HG02852 (cell line): ENCODE measurements at regions not wholly inside any gene's neighbourhood (a gene's known extent, or its start where the extent isn't known, plus 50 kb on each side); places are given as distances from the start of the nearest gene placed in this dataset.
A peak's percentile ranks its signal among the peaks of the same experiment; 100 is the strongest.

Experiments
- ATAC-seq: cut with Tn5 transposase; IDR thresholded peaks from one replicate; pipeline ENCODE4 v1.9.1; 2021; ENCODE audit warnings: mild to moderate bottlenecking, moderate library complexity; ENCODE audit not compliant: unreplicated experiment

- no peak for ATAC-seq
These were observed 324.0 kb upstream of the ACVR2A start for GRCh38 chr2:147520817-147521216.

- ATAC-seq: no peak
These were observed 325.7 kb upstream of the ACVR2A start for GRCh38 chr2:147519178-147519577.

GRCh38 chr2:147515213-147515612 is 329.6 kb upstream of the ACVR2A start:
- no peak for ATAC-seq

DNA sequence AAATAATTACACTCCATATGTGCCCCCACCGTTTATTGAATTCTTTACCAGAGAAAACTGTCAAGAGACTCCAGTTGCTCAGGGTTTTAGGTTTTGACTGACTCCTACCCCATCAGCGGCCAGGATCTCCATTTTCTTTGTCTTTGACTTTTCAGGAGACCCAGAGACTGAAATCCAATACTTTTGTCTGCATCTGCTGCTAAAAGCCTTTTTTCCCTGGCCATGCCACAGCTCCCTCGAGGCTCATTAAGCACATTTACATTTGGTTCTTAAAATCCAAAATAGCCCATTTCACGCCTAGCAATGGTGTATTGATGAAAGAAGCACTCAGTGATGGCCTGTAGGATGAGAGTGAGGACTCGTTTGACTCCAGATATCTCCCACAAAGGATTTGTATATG is 332.6 kb upstream of the ACVR2A start:
- ATAC-seq: no peak

- no peak for ATAC-seq
These were observed 333.3 kb upstream of the ACVR2A start for GRCh38 chr2:147511491-147511948.

DNA sequence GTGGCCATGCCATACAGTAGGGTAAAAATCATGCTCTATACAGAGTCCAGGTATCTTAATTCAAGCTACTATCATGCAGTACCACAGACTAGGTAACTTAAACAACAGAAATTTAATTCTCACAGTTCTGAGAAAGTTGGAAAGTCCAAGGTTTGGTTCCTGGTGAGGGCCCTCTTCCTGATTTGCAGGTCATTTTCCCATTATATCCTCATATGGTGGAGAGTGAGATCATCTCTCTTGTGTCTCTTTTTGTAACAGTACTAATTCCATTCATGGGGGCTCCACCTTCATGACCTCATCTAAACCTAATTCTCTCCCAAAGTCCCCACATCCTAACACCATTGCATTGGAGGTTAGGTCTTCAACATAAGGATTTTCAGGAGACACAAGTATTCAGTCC is 335.0 kb upstream of the ACVR2A start:
- ATAC-seq: no peak

GRCh38 chr2:147506889-147507288 is 337.9 kb upstream of the ACVR2A start:
- no peak for ATAC-seq

DNA sequence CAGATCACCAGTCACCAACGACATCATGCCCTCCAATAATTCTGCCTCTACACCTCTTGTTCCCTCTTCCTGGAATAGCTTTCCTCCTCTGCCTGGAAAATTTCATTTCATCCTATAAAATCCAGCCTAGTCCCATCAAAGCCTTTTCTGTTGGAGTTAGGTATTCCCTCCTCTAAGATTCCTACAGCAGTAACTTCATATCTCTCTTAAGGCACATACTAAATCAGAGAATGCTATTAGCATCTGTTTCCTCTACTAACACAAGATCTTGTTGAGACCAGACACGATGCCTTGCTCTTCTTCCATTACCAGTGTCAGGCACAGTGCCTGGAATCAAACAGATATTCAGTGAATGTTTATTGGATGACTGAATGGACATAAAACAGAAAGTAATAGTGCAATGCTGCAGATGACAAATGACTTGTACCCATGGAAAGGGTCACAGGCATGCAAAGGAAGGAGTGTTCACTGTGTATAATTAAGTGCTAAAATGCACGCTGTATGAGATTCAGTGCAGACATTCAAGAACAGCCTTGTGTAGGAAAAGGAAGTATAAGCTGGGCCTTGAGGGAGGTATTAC is 342.0 kb upstream of the ACVR2A start:
- ATAC-seq: no peak

DNA sequence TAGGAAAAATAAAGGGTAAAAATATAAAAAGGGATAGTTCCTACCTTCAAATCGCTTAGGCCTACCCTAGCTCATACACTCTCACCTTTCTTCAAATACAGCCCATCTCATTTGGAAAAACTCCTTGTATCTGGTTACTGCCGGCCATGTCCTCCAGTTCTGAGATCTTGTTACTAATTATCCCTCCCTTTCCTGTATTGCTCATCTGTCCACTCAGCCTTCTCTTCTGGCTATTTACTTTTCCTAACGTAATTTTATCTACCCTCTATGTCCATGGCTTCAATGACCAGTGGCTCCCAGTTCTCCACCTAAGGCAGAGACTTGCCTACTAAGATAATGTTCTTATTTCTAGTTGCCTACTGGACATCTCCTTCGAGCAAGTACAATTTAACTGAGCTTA is 342.9 kb upstream of the ACVR2A start:
- ATAC-seq: no peak

GRCh38 chr2:147500819-147501395 is 343.9 kb upstream of the ACVR2A start:
- no peak for ATAC-seq

- no peak for ATAC-seq
These were observed 344.6 kb upstream of the ACVR2A start for GRCh38 chr2:147500229-147500628.

DNA sequence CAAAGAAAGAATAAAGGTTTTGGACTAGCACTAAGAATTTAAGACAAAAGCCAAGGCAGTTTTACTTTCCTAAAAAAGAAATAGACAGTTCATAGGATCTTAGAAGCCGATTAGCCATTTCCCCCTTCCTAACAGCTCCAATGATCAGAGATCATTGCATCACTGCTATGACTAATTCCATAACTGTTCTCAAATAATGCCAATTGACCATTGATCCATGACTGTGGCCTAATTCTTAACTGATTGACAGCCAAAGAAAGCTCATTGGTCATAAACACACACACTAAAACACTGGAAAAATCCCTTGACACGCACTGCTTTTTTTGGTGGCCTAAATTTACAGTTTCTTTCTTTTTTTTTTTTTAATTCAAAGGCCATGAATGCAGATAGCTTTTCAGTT is 345.0 kb upstream of the ACVR2A start:
- ATAC-seq: peak; percentile 71

- no peak for ATAC-seq
These were observed 349.1 kb upstream of the ACVR2A start for GRCh38 chr2:147495734-147496133.

DNA sequence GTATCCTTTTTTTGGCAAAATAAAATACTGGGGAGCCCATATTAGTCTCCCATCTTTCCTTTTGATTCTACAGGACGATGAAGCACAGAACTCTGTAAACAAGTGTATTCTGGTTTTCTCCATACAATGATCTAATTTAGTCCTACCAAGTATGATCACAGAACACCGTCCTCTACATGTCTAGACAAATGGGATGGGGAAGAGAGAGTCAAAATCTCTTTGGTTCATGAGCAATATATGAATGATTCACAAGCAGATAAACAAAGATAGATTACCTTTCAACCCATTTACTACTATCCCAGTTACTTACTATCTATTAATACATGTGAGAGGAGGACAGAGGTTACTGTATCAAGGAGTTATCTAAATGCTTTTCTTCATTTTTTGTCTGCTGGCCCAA is 352.4 kb upstream of the ACVR2A start:
- no peak for ATAC-seq

GRCh38 chr2:147491506-147491905 is 353.3 kb upstream of the ACVR2A start:
- ATAC-seq: no peak

DNA sequence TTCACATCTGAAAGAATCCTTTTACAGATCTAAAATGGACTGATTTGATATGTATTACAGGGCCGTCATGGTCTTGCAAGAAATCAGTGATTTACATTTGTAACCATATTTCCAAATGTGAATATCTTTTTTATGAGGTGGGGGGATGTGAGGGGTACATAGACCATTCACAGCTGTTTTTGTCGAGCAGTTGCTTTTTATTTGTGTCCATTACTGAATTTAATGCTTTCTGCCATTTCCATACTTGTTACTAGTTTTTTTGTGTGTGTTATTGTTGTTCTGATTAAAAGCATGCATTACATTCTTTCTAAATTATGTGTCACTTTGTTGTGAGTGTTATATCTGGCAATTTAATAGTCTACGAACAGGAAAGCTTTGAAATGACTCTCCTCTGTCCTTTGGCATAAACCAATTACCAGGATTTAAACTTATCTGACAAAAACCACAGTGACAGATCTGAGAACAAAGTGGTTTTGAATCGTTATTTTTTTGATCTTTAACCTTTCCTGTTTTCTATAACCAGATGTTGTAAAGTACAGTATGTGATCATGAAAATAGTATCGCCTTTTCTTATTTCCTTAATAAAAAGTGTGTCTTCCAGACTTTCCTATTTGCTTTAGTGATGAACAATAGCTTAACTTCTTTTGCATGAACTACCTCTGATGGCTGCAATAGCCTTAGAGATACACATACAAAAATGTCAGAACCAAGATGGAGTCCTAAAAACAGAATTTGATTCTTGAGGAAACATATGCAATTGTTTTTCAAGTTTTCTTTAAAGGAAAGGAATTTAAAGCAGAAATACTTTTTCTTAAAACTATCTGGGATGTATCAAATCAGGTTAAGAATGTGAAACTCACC is 354.2 kb upstream of the ACVR2A start:
- ATAC-seq: no peak

GRCh38 chr2:147488472-147488871 is 356.4 kb upstream of the ACVR2A start:
- ATAC-seq: no peak

- no peak for ATAC-seq
These were observed 356.9 kb upstream of the ACVR2A start for GRCh38 chr2:147487978-147488289.

DNA sequence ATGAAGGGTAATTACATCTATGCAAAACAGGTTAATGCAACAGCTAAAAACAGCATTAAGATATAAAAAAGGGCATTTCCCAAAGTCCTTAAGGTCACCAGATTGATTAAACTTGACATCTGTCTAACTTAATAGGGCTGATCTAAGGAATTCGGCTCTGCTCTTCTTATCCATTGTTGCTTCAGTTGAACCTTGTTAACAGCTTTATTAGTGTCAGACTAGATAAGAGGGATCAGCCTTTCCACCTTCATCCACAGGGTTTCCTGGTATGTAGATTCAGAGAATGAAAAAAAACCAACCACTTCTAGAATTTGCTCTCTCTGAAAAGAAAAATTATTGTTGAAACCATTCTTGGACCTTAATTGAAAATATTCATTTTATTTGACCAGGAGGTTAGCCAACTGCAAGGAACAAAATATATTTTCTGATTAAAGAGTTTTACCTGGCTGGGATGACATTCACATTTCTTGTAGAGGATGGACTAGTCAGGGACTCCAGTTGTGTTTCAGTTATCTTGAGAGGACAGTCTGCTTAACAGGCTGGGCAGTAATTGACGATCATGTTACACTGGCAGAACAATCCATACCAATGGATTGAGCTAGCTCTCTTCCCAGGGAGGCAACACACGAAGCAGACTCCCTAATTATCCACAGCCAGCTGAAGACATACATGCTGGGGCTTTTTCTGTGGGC is 357.4 kb upstream of the ACVR2A start:
- no peak for ATAC-seq

DNA sequence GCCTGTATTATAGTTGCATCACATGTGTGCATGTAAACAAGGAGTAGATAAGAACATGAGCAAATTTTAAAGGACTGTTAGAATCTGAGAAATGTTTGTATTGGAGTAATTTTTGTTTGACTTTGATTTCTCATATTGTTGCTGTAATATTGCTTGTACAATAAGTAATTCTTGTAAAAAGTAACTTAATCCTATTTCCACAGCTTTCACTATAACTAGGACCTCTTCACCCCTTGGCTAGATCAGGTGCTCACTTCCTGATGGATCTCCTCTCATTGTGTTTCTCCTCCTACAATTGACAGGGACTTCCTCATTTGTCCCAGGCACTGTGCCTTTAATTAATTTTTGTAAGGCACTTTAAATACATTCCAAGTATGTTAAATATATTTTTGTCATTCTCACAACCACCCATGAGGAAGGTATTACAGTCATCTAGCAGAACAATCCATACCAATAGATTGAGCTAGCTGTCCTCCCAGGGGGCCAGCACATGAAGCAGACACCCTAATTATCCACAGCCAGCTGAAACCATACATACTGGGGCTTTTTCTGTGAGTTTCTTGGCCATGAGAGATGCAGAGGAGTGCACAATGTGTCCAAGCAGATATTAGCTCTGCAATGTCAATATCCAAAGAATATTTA is 359.5 kb upstream of the ACVR2A start:
- ATAC-seq: no peak

DNA sequence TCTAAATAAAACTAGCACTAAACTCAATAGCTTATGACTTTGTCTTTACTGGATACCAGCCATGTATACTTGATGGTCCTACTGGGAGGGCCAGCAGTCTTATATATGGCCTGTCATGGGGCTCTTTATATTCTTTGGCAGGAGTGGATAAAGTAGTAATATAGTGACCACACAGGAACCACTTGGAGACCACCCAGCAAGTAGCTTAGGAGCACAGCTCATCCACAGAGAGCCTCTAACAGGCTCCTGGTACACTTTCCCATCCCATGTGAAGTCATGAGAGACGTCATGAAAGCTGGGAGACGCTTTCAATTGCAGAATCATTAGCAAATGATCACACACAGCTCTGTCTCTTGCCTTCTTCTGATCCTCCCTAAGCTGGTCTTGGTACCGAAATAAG is 360.9 kb upstream of the ACVR2A start:
- ATAC-seq: no peak
